HG03175 (cell line): ENCODE measurements at regions not wholly inside any gene's neighbourhood (a gene's known extent, or its start where the extent isn't known, plus 50 kb on each side); places are given as distances from the start of the nearest gene placed in this dataset.
"Not testable (repeated sequence)": the region's sequence is repeated elsewhere in the genome, so short reads cannot be mapped to it uniquely, and the experiment has no call there.

ENCODE experiments used
- ATAC-seq: cut with Tn5 transposase; IDR thresholded peaks from one replicate; pipeline ENCODE4 v1.9.1; 2021; ENCODE audit warnings: mild to moderate bottlenecking, moderate library complexity; ENCODE audit not compliant: unreplicated experiment

- ATAC-seq: not testable (repeated sequence)
Observed at GRCh38 chr13:46467694-46468093, 80.6 kb upstream of the RUBCNL start.

GRCh38 chr13:46466074-46466473 lies 79.0 kb upstream of the RUBCNL start:
- ATAC-seq: not testable (repeated sequence)

GRCh38 chr13:46463719-46464118 lies 76.7 kb upstream of the RUBCNL start:
- no peak for ATAC-seq

- not testable (repeated sequence) for ATAC-seq
Observed at GRCh38 chr13:46460223-46460622, 73.2 kb upstream of the RUBCNL start.

- ATAC-seq: not testable (repeated sequence)
Observed at GRCh38 chr13:46457255-46457654, 70.2 kb upstream of the RUBCNL start.

- ATAC-seq: peak; percentile 78
Observed at GRCh38 chr13:46455924-46456323, 68.9 kb upstream of the RUBCNL start.

- not testable (repeated sequence) for ATAC-seq
Observed at GRCh38 chr13:46451145-46451544, 64.1 kb upstream of the RUBCNL start.

- ATAC-seq: not testable (repeated sequence)
Observed at GRCh38 chr13:46449949-46450348, 62.9 kb upstream of the RUBCNL start.

- ATAC-seq: not testable (repeated sequence)
Observed at GRCh38 chr13:46448148-46448547, 61.1 kb upstream of the RUBCNL start.

- ATAC-seq: not testable (repeated sequence)
Observed at GRCh38 chr13:46437808-46438404, 50.9 kb upstream of the RUBCNL start.
